Adrenal gland (tissue), 9 donors: ENCODE measurements at regions not wholly inside any gene's neighbourhood (a gene's known extent, or its start where the extent isn't known, plus 50 kb on each side); places are given as distances from the start of the nearest gene placed in this dataset.
"Not testable (repeated sequence)": the region's sequence is repeated elsewhere in the genome, so short reads cannot be mapped to it uniquely, and the experiment has no call there.

Experiments
- DNase-seq, 7 donors: peaks; one replicate each; pipeline ENCODE4 v3.0.0-alpha.2; 2019 to 2020
- H3K27ac ChIP-seq, 5 donors: fragments of 200-600 bp; sonication (generic) in 4 of 5; 1 replicate in 3 of 5; 2 replicates in 2 of 5; pipeline versions ENCODE4 v1.5.1 to v1.8.0; 2016 to 2020; ENCODE audit warnings: mild to moderate bottlenecking in 1 of 5
- H3K27me3 ChIP-seq: fragments of 200-600 bp; 2 replicates; pipeline ENCODE4 v1.8.0; 2021
- H3K36me3 ChIP-seq, 2 donors: fragments of 200-600 bp; replicated peaks in 1 of 2; 1 replicate in 1 of 2; 2 replicates in 1 of 2; pipeline versions ENCODE4 v1.5.1 to v1.8.0; 2018 to 2022
- H3K4me1 ChIP-seq, 2 donors: fragments of 200-600 bp; replicated peaks in 1 of 2; 1 replicate in 1 of 2; 2 replicates in 1 of 2; pipeline versions ENCODE4 v1.5.1 to v1.8.0; 2018 to 2021
- H3K4me3 ChIP-seq, 4 donors: fragments of 200-600 bp; sonication (generic) in 3 of 4; one replicate each; pipeline ENCODE4 v1.5.1; 2016 to 2018
- H3K9me3 ChIP-seq, 3 donors: fragments of 200-600 bp; sonication (generic) in 1 of 3; replicated peaks in 1 of 3; 1 replicate in 2 of 3; 2 replicates in 1 of 3; pipeline versions ENCODE4 v1.5.1 to v1.8.0; 2016 to 2021
- CTCF ChIP-seq, 6 experiments: fragments of 450-650 bp in 4 of 6; fragments of 200-600 bp in 2 of 6; sonication (generic) in 1 of 6; IDR thresholded peaks; 1 replicate in 5 of 6; 2 replicates in 1 of 6; pipeline versions ENCODE4 v1.5.1 to v1.8.0; 2016 to 2021; ENCODE audit warnings: antibody characterized with exemption in 6 of 6, mild to moderate bottlenecking in 2 of 6, moderate library complexity in 1 of 6
- POLR2A ChIP-seq, 2 donors: fragments of 450-650 bp; IDR thresholded peaks; one replicate each; pipeline ENCODE4 v1.6.1; 2017; ENCODE audit warnings: antibody characterized with exemption in 2 of 2, mild to moderate bottlenecking in 2 of 2, moderate library complexity in 1 of 2
- WGBS, 4 donors: extraction: QIAGEN DNeasy Blood & Tissue Kit in 2 of 4; methylation state at CpG; one replicate each; pipeline versions ENCODE4 v1.1.5 to v1.1.7; 2013 to 2017; 5-methylcytosine and 5-hydroxymethylcytosine counted together
- intact Hi-C, 2 donors: fragments of 100-400 bp; cut with DNase I; formaldehyde crosslinking; loops; one replicate each; pipeline versions ENCODE4 v1.14.1 to v1.15.0; 2022 to 2023
- donor health status: healthy with polysubstance abuse.
- donor health status: Bipolar disorder and iron deficiency.
- donor health status: DM: yes; HTN: yes; CAD: no.
- donor health status: DM: no; HTN: no; CAD: no.
- donor health status: DM: no; HTN: no; CAD: no.

- Histone ChIP-seq H3K4me3 (no peak overlapping the region), H3K27me3 (no peaks in the 10 kb centered on the region), H3K27ac (no peak overlapping the region), H3K36me3 (no peaks in the 10 kb centered on the region), H3K4me1 (no peaks in the 10 kb centered on the region), H3K9me3 (no peaks in the 10 kb centered on the region)
- intact Hi-C loops: no loop called here
- 69 to 85% (median 77%) methylated on average over 1 of the region's 1 CpG for WGBS, 4 donors
- DNase-seq: no peak
- TF ChIP-seq POLR2A (IDR thresholded peaks at IDR 0.05) (no peak), CTCF (IDR thresholded peaks at IDR 0.05) (no peak)
Observed at GRCh38 chr9:24007185-24007584, 181.1 kb upstream of the ELAVL2 start.

GRCh38 chr9:23991874-23992273, 165.8 kb upstream of the ELAVL2 start:
- intact Hi-C loops, H3K4me3 ChIP-seq, DNase-seq, H3K36me3 ChIP-seq, H3K27ac ChIP-seq, H3K4me1 ChIP-seq, H3K27me3 ChIP-seq, H3K9me3 ChIP-seq: not testable (repeated sequence)
- 86 to 100% (median 93%) methylated on average over 1 to 7 of the region's 7 CpGs for WGBS, 4 donors

GRCh38 chr9:23979491-23979890, 153.5 kb upstream of the ELAVL2 start:
- no peaks in the 10 kb centered on the region for H3K27me3 ChIP-seq
- H3K27ac ChIP-seq: no peak overlapping the region
- H3K36me3 ChIP-seq: no peaks in the 10 kb centered on the region
- no peak overlapping the region for H3K4me3 ChIP-seq
- intact Hi-C loops: no loop called here
- H3K9me3 ChIP-seq: no peaks in the 10 kb centered on the region
- no peak for TF ChIP-seq POLR2A (IDR thresholded peaks at IDR 0.05)
- no peak for TF ChIP-seq CTCF (IDR thresholded peaks at IDR 0.05)
- no peak for DNase-seq
- WGBS, 4 donors: 71 to 81% (median 79%) methylated on average over 1 of the region's 1 CpG
- H3K4me1 ChIP-seq: no peaks in the 10 kb centered on the region

GRCh38 chr9:23962101-23962500, 136.1 kb upstream of the ELAVL2 start:
- no peaks in the 10 kb centered on the region for H3K36me3 ChIP-seq
- H3K27ac ChIP-seq: no peak overlapping the region
- DNase-seq: no peak
- intact Hi-C loops: no loop called here
- no peaks in the 10 kb centered on the region for H3K4me1 ChIP-seq
- no peak overlapping the region for H3K4me3 ChIP-seq
- TF ChIP-seq POLR2A (IDR thresholded peaks at IDR 0.05) (no peak), CTCF (IDR thresholded peaks at IDR 0.05) (no peak)
- no peaks in the 10 kb centered on the region for H3K27me3 ChIP-seq
- H3K9me3 ChIP-seq: no peaks in the 10 kb centered on the region
- WGBS, 4 donors: 75 to 95% (median 90%) methylated on average over 2 of the region's 2 CpGs

- H3K36me3 ChIP-seq: no peaks in the 10 kb centered on the region
- no peak overlapping the region for H3K4me3 ChIP-seq
- no peaks in the 10 kb centered on the region for H3K4me1 ChIP-seq
- H3K27ac ChIP-seq: no peak overlapping the region
- intact Hi-C loops: no loop called here
- no peaks in the 10 kb centered on the region for H3K27me3 ChIP-seq
- WGBS, 4 donors: 79 to 92% (median 88%) methylated on average over 6 of the region's 6 CpGs
- no peak for DNase-seq
- TF ChIP-seq POLR2A (IDR thresholded peaks at IDR 0.05): no peak
- no peak for TF ChIP-seq CTCF (IDR thresholded peaks at IDR 0.05)
- no peaks in the 10 kb centered on the region for H3K9me3 ChIP-seq
Observed at GRCh38 chr9:23945897-23946296, 119.9 kb upstream of the ELAVL2 start.
